HG03025 (cell line): ENCODE measurements at regions not wholly inside any gene's neighbourhood (a gene's known extent, or its start where the extent isn't known, plus 50 kb on each side); places are given as distances from the start of the nearest gene placed in this dataset.
"Not testable (repeated sequence)": the region's sequence is repeated elsewhere in the genome, so short reads cannot be mapped to it uniquely, and the experiment has no call there.

ENCODE experiments used
- ATAC-seq: cut with Tn5 transposase; IDR thresholded peaks from one replicate; pipeline ENCODE4 v1.9.1; 2021; ENCODE audit warnings: mild to moderate bottlenecking, moderate library complexity; ENCODE audit not compliant: unreplicated experiment, low FRiP score

DNA sequence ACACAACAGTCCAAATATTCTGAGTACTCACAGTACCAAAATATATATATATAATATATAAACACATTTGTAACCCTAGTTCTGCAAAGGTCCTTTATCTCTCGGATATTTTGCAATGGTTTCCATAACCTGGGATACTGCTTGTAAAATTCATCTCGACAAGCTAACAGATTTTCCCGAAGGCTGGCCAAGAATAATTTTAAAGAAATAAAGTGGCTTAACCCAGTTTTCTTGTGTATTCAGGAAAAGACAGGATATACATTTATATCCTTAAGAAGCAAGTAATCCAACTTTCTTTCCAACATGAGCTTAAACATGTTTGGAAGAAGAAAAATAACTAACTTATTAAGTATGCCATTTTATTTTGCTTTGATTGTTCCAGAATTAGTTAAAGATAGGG is 348.7 kb upstream of the RUNX1 start:
- no peak for ATAC-seq

DNA sequence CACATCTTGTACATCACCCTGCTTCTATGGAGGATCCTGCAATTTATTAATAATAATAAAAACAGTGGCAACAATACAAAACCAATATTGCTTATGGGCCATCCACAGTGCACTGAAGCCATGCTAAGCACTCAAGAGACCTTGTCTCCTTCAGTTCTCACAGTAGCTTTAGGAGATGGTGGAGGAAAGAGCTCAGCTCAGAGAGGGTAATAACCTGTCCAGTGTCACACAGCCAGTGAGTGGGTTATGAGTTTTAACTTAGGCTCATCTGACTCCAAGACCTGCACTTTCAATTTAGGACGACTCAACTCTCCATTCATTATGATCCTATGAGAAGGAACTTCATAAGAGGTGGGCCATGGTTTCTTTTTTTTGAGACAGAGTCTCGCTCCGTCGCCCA is 347.6 kb upstream of the RUNX1 start:
- ATAC-seq, result no peak

DNA sequence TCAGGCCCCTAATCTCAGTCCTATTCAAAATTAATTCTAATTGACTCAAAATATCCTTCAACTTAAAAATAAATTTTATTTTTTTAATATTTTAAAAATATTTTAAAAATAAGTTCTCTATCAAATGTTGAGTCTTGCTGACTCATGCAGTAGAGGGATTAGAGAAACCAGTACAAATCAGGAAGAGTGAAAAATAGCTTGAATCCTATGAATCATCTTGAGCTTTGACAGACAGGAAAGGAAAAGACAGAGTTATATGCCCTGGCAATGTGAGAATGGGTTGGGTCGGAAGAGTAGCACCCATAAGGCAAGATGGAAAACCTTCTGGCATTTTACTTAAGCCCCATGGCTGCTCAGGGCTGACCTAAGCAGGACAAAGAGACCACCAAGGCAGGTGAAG is 346.6 kb upstream of the RUNX1 start:
- no peak for ATAC-seq

DNA sequence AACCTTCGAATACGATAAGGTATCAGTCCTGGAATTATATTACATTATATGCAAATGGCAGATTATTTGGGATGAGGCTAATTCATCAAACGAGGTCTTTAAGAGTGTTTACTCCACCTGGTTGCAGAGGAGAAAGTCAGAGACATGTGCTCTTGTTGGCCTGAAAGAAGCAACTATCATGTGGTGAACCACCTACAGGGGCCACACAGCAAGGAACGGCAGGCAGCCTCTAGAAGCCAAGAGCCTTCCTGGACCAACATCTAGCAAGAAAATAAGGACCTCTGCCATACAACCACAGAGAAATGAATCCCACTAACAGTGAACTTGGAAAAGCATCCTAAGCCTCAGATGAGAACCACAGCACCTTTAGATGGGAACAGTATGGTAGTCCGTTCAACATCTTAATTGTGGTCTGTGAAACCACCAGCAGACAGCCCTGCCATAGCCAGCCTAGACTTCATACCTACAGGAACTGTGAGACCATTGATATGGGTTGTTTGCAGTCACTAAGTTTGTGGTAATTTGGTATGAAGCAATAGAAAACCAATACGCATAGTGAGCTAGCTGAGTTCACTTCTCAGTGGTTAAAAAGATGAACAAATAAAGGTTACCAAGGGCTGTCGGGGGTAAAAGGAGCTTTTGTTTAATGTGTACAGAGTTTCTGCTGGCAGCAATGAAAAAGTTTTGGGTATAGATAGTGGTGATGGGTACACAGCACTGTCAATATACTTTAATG is 345.7 kb upstream of the RUNX1 start:
- ATAC-seq, result no peak

DNA sequence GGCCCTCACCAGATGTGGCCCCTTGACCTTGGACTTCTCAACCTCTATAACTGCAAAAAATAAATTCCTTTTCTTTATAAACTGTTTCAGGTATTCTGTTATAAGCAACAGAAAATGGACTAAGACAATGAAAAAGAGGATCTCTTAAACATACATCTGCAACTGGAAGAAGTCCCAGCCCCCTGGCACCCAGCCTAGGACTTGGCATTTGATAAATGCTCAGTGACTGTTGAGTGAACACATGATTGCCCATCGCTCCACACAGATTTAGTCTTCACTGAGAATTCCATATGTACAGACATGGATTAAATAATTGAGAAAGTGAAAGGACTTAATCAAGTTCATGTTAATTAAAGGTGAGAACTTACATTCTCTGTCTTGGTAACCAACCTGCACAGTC is 344.9 kb upstream of the RUNX1 start:
- ATAC-seq, result no peak

DNA sequence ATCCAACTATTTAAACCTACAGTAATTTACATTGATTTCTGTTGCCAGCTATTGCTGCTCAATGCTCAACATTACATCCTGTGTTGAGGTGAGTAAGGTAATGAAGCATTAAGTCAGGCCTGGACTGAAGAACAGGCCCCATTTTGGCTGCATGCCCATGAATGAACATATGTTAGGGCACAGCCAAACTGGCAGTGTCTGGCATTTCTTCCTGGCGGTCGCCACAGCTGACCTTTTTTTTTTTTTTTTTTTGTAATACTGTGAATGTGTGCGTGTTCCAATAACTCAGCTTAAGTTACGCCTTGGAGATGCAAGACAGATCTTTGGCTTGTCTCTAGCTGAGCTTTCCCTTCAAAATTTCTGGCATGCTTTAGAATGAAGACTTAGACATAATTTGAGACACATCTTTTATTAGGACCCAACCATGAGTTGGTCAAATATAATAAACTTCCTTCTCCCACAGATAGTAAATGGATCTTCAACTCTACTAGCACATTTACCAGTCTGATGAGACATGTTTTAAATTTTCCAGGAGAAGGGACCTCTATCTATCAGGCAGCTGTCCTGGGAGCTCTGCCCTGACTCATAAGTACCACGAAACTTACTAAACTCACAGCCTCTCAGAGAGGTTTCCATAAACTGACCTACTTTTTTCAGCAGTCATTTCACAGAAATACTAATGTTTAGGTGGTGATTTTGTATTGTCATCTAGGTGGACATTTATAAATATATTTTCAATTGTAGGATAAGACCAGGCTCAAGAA is 341.1 kb upstream of the RUNX1 start:
- ATAC-seq, result no peak

DNA sequence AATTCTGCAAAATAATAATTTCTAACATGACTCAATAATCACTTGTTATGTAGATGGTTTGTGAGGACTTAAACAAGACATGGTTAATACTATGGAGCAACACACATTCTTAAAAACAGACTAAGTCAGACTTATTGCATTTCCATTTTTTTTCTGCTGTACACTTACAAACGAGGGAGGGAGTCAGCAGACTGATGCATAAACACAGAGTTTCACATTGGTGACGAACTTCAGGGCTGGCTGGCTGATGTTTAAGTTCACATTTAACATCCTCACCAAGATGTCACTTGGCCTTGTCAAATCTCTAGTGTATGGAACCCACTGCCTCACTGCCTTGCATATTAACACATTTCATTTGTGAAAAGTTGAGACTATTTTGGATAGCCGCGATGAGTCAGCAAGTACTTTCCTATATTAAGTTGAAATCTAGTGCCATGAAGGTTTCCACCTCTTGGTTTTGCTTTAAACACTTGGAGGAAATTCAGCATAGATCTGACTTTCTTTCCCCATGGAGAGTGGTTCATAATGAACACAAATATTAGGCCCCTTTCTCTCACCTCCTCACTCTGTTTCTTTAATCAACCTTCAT is 337.5 kb upstream of the RUNX1 start:
- ATAC-seq, result no peak

DNA sequence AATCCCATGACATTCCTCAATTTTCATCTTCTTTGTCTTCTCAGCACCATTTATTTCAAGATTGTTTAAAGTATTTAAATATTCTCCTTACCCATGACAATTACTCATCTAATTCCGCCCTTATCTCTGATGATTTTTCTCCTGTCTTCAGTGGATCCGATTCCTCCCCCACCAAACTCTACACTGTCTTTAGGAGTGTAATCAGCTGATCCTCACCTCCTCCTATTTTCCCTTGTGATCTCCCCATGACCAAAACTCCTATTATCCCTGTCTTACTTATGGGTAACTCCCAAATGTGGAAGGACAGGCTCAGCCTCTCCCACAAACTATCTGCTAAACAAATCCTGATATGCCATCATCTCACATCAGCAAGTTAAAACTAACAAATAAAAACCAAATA is 335.3 kb upstream of the RUNX1 start:
- no peak for ATAC-seq

DNA sequence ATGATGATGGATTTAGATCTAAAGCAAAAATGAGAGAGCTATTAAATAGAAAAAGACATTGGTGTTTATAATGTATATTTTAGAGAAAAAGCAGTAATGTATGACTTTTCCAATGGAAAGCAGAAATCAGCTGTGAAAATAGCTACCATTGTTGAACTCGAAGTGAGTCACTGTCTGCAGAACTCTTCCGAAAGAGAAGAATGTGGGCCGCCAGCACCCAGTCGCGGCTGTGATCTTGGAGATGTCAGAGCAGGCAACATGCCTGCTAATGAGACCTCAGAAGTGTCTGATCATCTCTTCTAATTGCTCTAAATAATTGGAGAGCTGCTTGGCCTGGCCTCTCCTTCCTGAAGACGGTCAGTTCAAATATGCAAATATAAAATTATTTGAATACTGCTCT is 333.6 kb upstream of the RUNX1 start:
- no peak for ATAC-seq

DNA sequence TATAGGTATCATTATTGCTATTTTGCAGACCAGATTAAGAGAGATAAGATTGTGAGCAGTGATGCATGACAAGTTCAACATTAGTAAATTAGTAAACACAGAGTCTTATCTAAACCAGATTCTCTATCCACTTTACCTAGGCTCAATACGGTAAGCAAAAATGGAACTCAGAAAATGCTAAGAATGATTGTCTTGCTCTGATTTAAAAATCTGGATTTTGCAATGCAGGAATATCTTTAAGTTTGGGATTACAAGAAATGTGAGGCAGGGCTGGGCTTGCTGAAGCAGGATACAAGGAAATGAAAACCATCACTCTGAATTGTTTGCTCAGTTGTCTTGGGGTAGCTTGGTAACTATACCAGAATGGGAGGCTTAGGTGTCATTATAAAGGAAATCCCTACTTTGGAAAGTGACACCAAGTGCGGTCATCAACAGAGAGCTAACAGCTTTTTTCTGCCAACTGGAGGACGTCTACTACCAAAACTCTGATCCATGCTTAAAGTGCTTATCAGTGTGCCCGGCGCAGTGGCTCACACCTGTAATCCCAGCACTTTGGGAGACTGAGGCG is 332.7 kb upstream of the RUNX1 start:
- ATAC-seq, result no peak

DNA sequence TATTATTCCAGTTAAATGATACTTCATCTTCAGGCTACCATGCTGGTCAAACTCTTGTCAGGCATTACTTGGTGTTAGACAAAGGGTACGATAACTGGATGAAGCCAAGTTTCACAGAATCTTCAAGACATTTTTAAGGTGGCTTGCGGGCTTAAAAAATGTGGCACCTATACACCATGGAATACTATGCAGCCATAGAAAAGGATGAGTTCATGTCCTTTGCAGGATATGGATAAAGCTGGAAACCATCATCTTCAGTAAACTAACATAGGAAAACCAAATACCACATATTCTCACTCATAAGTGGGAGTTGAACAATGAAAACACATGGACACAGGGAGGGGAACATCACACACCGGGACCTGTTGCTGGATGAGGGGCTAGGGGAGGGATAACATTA is 331.2 kb upstream of the RUNX1 start:
- ATAC-seq, result not testable (repeated sequence)

DNA sequence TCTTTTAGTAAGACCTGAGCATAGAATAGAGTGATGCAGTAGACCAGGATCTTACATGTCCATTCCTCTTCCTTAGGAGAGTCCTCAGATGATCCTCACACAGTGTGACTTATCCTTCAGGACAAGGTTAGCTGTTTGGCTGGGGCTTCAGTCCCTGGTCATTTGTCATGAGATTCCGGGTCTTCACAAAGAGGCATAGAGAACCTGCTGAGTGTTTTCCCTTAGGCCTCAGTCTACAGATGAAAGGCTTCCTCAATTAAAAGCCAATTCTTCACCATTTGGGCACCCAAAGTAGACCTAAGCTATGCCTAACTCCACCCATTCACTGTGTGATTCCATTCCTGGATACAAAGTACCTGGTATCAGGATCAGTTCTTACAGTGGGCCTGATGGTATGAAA is 329.8 kb upstream of the RUNX1 start:
- no peak for ATAC-seq

DNA sequence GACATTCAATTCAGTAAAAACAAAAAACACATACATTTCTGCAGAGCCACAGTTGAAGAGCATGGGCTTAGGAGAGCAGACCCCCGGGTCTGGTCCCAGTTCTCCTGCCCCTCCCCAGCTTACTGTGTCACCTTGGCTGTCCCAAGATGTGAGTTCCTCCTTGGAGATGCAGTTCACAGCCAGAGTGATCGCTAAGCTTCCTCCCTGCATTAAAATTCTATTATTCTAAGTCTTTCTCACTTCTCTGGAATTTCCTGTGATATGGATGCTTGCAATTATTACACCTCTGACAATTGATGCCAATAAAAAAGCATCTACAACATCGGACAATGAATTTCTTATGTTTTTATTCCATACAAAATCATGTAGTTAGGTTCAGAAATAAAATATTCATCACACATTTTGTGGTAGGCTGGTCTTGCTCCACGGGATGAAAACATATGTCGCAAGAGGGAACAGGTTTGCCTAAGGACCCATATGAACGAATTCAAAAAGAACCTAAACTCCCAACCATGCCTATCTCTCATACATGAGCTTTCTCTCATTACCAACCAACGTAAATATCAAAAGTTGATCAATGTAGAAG is 328.5 kb upstream of the RUNX1 start:
- no peak for ATAC-seq

DNA sequence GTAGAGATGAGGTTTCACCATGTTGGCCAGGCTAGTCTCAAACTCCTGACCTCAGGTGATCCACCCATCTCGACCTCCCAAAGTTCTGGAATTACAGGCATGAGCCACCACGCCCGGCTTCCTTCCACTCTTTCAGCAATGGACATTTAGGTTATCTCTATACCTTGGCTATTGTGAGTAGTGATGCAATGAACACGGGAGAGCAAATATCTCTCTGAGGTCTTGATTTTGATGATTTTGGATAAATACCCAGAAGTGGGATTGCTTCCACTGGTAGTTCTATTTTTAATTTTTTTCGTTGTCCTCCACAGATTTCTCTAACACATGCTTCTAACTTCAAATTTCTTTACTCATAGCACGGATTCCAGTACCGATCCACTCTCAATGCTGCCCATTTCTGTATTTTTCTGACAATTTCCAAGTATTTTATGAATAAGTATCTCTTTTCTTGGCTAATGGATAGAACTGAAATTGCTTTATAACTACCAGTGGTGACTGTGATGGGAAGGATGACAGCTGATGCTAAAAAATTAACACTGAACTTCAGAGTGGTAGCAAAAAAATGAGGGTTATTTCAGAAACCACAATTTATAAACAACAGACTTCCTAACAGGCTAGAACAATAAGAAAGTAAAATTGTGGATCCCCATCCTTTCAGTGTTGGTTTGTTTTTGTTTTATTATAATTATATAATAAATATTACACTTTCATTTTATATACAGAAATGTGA is 327.5 kb upstream of the RUNX1 start:
- ATAC-seq, result no peak

DNA sequence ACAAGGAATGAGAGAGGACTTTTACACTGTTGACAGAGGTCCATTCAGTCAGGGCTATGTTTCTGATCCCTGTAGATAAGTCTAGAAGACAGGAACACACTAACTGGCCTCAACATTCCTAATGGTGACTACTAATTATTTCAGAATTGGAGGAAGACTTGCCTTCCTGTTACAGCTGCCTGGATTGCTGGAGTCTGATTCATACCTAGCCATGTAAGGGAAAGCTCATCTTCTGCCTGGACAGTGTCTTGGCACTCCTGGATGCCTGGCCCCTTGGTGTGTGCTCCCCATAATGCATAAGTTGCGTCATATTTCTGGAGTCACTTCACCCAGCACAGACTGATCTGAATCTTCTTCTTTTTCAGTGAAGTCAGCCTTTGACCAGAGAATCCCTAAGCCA is 326.0 kb upstream of the RUNX1 start:
- ATAC-seq, result no peak

DNA sequence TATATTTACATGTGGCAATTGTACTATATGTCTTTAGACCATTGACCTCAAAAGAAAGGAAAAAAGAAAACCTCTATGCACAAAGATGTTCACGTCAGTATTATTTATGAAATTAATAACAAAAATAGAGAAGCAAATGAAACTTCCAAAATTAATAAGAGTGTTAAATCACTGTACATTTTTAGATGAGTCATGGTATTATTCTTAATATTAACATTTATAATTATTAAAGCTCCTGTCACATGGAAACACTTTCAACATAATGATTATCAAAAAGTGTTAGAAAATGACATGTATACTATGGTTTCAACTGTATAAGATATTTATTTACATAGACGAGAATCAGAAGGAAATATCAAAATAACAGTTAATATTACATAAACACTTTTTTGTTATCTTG is 324.9 kb upstream of the RUNX1 start:
- no peak for ATAC-seq

DNA sequence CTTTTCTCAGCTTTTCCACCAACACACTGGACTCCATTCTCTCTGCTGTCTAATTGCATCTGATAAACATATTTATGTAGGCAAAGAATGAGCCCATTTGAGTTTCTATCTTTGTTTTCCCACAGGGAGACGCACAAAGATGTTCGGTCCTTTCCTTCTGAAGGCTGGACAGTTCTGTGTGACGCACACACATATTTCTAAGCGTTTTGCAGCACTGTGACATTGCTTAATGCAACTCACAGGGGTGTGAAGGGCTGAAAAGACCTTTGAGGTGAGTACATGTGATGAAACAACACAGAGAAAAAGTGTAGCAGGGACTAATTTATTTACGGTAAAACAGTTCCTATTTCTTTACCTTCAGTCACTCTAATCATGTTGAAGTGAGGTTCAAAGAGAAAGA is 323.1 kb upstream of the RUNX1 start:
- ATAC-seq, result no peak

DNA sequence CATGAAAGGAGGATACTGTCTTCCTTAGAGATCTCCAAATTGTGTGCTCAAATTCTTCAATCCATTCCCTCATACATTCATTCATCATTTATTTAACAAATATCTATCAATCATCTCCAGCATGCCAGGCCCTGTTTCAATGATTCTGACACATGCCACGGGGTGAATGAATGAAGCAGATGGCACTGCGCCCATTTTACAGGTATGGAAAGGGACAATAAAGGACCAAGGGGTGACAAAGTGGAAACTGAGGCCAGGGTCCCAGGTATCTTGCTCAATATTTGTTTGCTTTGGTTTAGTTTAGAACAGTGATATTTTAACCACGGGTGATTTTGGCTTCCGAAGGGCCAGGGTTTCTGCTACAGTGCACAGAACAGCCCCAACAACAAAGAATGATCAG is 321.6 kb upstream of the RUNX1 start:
- no peak for ATAC-seq

DNA sequence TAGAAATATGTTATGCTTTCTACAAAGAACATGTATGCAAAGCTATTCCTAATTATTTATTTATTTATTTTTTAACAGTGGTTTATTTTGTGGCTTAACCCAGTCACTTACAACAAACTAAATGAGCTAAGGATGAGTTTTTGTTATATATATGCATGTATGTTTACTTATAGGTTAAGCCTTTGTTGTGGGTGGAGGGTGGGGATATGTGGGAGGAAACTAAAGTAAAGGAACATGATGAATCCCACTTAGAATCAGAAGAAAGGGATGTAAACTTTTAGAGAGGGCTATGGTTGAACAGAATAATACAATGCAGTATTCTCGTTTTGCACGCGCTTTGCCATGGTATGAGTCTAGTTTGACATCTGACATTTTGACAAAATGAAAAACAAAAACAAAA is 321.0 kb upstream of the RUNX1 start:
- no peak for ATAC-seq

DNA sequence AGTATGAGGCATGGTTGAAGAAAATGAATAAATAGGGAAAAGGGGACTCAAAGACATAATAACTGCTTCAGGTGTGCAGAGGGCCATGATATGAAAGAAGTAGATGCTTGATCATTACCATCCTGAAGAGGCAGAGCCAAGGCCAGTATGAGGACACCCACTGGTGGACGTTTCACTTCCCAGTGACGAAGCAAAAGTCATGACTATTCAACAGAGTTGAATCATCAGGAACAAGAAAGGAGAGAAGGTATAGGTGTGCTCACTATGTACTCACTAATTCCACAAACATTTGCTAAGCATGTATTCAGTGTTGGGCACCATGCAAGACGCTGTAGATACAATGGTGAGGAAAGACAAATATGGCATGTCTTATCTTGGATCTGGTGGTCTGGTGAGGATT is 319.2 kb upstream of the RUNX1 start:
- no peak for ATAC-seq

DNA sequence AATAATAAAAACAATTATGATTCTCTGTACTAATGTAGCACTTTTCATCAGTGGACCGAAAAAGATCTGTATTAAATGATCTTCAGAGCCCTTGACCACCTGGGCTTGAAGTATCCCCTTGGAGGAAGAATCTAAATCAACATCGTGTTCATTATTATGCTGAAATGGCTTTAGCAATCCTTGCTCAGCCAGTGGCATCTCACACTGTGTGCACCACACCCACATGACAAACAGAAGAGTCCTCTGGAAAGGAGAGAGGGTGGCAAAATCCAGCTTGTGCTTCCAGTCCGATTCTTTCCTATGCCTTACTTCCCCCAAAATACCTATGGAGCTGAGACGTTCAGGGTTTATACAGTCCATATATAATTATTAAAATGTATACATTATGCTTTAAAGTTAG is 318.5 kb upstream of the RUNX1 start:
- ATAC-seq, result no peak
